CD14-positive monocyte (primary cell): ENCODE measurements at regions not wholly inside any gene's neighbourhood (a gene's known extent, or its start where the extent isn't known, plus 50 kb on each side); places are given as distances from the start of the nearest gene placed in this dataset.

ENCODE experiments used
- DNase-seq, 3 donors: peaks; one replicate each; pipeline ENCODE4 v3.0.0-alpha.2; 2011 to 2022
- H2AFZ ChIP-seq: 2 replicates; pipeline ENCODE4 v1.6.0; 2012; ENCODE audit warnings: mild to moderate bottlenecking, low read depth, low read length, inconsistent platforms; ENCODE audit not compliant: insufficient read depth, poor library complexity, severe bottlenecking
- H3K27ac ChIP-seq, 2 donors: 1 replicate in 1 of 2; 2 replicates in 1 of 2; pipeline ENCODE4 v1.5.1; 2012 to 2013; ENCODE audit warnings: low read length in 2 of 2, control low read depth in 1 of 2, inconsistent platforms in 1 of 2, low read depth in 1 of 2, mild to moderate bottlenecking in 1 of 2
- H3K27me3 ChIP-seq, 2 donors: one replicate each; pipeline versions ENCODE4 v1.6.0 to v1.6.1; 2011 to 2013; ENCODE audit warnings: low read length in 2 of 2; ENCODE audit not compliant: control insufficient read depth in 2 of 2, insufficient read depth in 2 of 2
- H3K36me3 ChIP-seq, 2 donors: replicated peaks in 1 of 2; 1 replicate in 1 of 2; 2 replicates in 1 of 2; pipeline versions ENCODE4 v1.5.1 to v1.6.1; 2012 to 2013; ENCODE audit warnings: low read length in 2 of 2, control low read depth in 1 of 2, inconsistent platforms in 1 of 2, mild to moderate bottlenecking in 1 of 2; ENCODE audit not compliant: insufficient read depth in 2 of 2, control insufficient read depth in 1 of 2
- H3K4me1 ChIP-seq, 2 donors: 1 replicate in 1 of 2; 2 replicates in 1 of 2; pipeline versions ENCODE4 v1.5.1 to v1.6.1; 2012 to 2013; ENCODE audit warnings: low read length in 2 of 2, control low read depth in 1 of 2, inconsistent platforms in 1 of 2, mild to moderate bottlenecking in 1 of 2, moderate library complexity in 1 of 2; ENCODE audit not compliant: insufficient read depth in 2 of 2, control insufficient read depth in 1 of 2
- H3K4me2 ChIP-seq: replicated peaks from 2 replicates; pipeline ENCODE3; 2012; ENCODE audit warnings: low read length, moderate library complexity, mild to moderate bottlenecking; ENCODE audit not compliant: poor library complexity, severe bottlenecking; ENCODE audit errors: extremely low read depth
- H3K4me3 ChIP-seq, 3 experiments: fragments of 200-600 bp in 1 of 3; sonication (generic) in 1 of 3; replicated peaks in 1 of 3; 1 replicate in 2 of 3; 2 replicates in 1 of 3; pipeline ENCODE4 v1.5.1; 2011 to 2013; ENCODE audit warnings: low read length in 3 of 3, mild to moderate bottlenecking in 3 of 3, control low read depth in 2 of 3, low read depth in 2 of 3, inconsistent platforms in 1 of 3, moderate library complexity in 1 of 3
- H3K79me2 ChIP-seq: 2 replicates; pipeline ENCODE4 v1.6.0; 2012; ENCODE audit warnings: mild to moderate bottlenecking, control low read depth, inconsistent platforms, low read length, moderate library complexity; ENCODE audit not compliant: insufficient read depth
- H3K9ac ChIP-seq: 2 replicates; pipeline ENCODE4 v1.6.0; 2017; ENCODE audit warnings: low read length, mild to moderate bottlenecking; ENCODE audit not compliant: insufficient read depth, poor library complexity, severe bottlenecking
- H3K9me3 ChIP-seq, 2 donors: replicated peaks in 1 of 2; 1 replicate in 1 of 2; 2 replicates in 1 of 2; pipeline versions ENCODE4 v1.5.1 to v1.6.1; 2012 to 2013; ENCODE audit warnings: low read length in 2 of 2, control low read depth in 1 of 2; ENCODE audit not compliant: control insufficient read depth in 1 of 2, insufficient read depth in 1 of 2
- H4K20me1 ChIP-seq: 2 replicates; pipeline ENCODE4 v1.6.0; 2012; ENCODE audit warnings: mild to moderate bottlenecking, low read length, control low read depth, moderate library complexity; ENCODE audit not compliant: insufficient read depth
- H3K27ac Mint-ChIP-seq, 7 donors: one replicate each; pipeline ENCODE4 v1.8.0; 2020; ENCODE audit warnings: mild to moderate bottlenecking in 7 of 7, mixed read lengths in 7 of 7, moderate library complexity in 6 of 7, inconsistent platforms in 2 of 7
- H3K27me3 Mint-ChIP-seq, 3 donors: one replicate each; pipeline ENCODE4 v1.8.0; 2021 to 2022; ENCODE audit warnings: low read depth in 3 of 3, mild to moderate bottlenecking in 3 of 3, mixed read lengths in 3 of 3, moderate library complexity in 3 of 3, inconsistent platforms in 1 of 3
- H3K36me3 Mint-ChIP-seq, 2 donors: one replicate each; pipeline ENCODE4 v1.8.0; 2020; ENCODE audit warnings: mixed read lengths in 2 of 2, inconsistent platforms in 1 of 2, mild to moderate bottlenecking in 1 of 2
- H3K4me1 Mint-ChIP-seq: one replicate; pipeline ENCODE4 v1.8.0; 2020; ENCODE audit warnings: mild to moderate bottlenecking, mixed read lengths
- H3K4me3 Mint-ChIP-seq, 2 donors: one replicate each; pipeline ENCODE4 v1.8.0; 2020; ENCODE audit warnings: mild to moderate bottlenecking in 2 of 2, mixed read lengths in 2 of 2, moderate library complexity in 1 of 2
- H3K9me3 Mint-ChIP-seq, 7 donors: one replicate each; pipeline ENCODE4 v1.8.0; 2020 to 2022; ENCODE audit warnings: mixed read lengths in 7 of 7, mild to moderate bottlenecking in 6 of 7, moderate library complexity in 6 of 7, inconsistent platforms in 2 of 7
- CTCF ChIP-seq: fragments of 200-600 bp; IDR thresholded peaks from one replicate; pipeline ENCODE4 v1.8.0; 2022; ENCODE audit warnings: antibody characterized with exemption, mild to moderate bottlenecking
- WGBS: methylation state at CpG from one replicate; pipeline ENCODE4 v1.1.5; 2013; ENCODE audit warnings: missing lambda C conversion rate; ENCODE audit not compliant: insufficient coverage; 5-methylcytosine and 5-hydroxymethylcytosine counted together
- intact Hi-C, 2 donors: fragments of 100-400 bp; cut with micrococcal nuclease; formaldehyde crosslinking; loops; one replicate each; pipeline versions ENCODE4 v1.15.0 to v1.15.1; 2023

- Histone ChIP-seq H4K20me1 (no peaks in the 10 kb centered on the region), H3K4me3 (no peak overlapping the region), H2AFZ (no peak overlapping the region), H3K4me1 (no peaks in the 10 kb centered on the region), H3K36me3 (no peaks in the 10 kb centered on the region), H3K27ac (no peak overlapping the region), H3K9me3 (peaks cover 0 to 5% of the 10 kb centered on the region in 2 donors), H3K27me3 (no peaks in the 10 kb centered on the region), H3K4me2 (no peak overlapping the region), H3K9ac (no peak overlapping the region), H3K79me2 (no peaks in the 10 kb centered on the region)
- Mint-ChIP-seq H3K9me3 (peaks cover 2 to 15% (median 4%) of the 10 kb centered on the region in 7 donors), H3K36me3 (no peaks in the 10 kb centered on the region), H3K27ac (no peak overlapping the region), H3K4me1 (no peaks in the 10 kb centered on the region), H3K4me3 (no peak overlapping the region), H3K27me3 (peaks cover 0 to 3% (median 0%) of the 10 kb centered on the region in 3 donors)
- no peak for TF ChIP-seq CTCF
- intact Hi-C loops: no loop called here
- WGBS: 89% methylated on average over 1 of the region's 4 CpGs
- DNase-seq: no peak
These were observed 212.5 kb upstream of the EEF2KMT start for GRCh38 chr16:5309946-5310611.

- Histone ChIP-seq H4K20me1 (no peaks in the 10 kb centered on the region), H3K27ac (no peak overlapping the region), H3K4me1 (no peaks in the 10 kb centered on the region), H3K9me3 (peaks cover 8 to 16% of the 10 kb centered on the region in 2 donors), H3K79me2 (no peaks in the 10 kb centered on the region), H3K27me3 (no peaks in the 10 kb centered on the region), H3K4me3 (no peak overlapping the region), H3K4me2 (no peak overlapping the region), H3K9ac (no peak overlapping the region), H3K36me3 (no peaks in the 10 kb centered on the region), H2AFZ (no peak overlapping the region)
- intact Hi-C loops: no loop called here
- H3K4me3 Mint-ChIP-seq: no peak overlapping the region
- no peak for DNase-seq
- no CpG with 5 or more reads among the region's 4 CpGs for WGBS
- H3K4me1 Mint-ChIP-seq: no peaks in the 10 kb centered on the region
- H3K9me3 Mint-ChIP-seq: peaks cover 7 to 31% (median 15%) of the 10 kb centered on the region in 7 donors
- H3K27me3 Mint-ChIP-seq: peaks cover 0 to 2% (median 0%) of the 10 kb centered on the region in 3 donors
- no peak for TF ChIP-seq CTCF
- no peaks in the 10 kb centered on the region for H3K36me3 Mint-ChIP-seq
- no peak overlapping the region for H3K27ac Mint-ChIP-seq
These were observed 207.4 kb upstream of the EEF2KMT start for GRCh38 chr16:5305023-5305422.
